Fibroblast of lung (primary cell): ENCODE measurements at regions not wholly inside any gene's neighbourhood (a gene's known extent, or its start where the extent isn't known, plus 50 kb on each side); places are given as distances from the start of the nearest gene placed in this dataset.

Experiments
- DNase-seq, 2 donors: peaks; one replicate each; pipeline versions ENCODE4 v3.0.0 to v3.0.0-alpha.2; 2010; ENCODE audit warnings: low read depth in 2 of 2
- H2AFZ ChIP-seq: 2 replicates; pipeline ENCODE4 v1.5.1; 2012; ENCODE audit warnings: low read length, control low read depth, inconsistent platforms
- H3K27ac ChIP-seq: 2 replicates; pipeline ENCODE4 v1.5.1; 2011; ENCODE audit warnings: low read length, control low read depth; ENCODE audit not compliant: insufficient read depth
- H3K27me3 ChIP-seq: 2 replicates; pipeline ENCODE4 v1.5.1; 2011; ENCODE audit warnings: mild to moderate bottlenecking, low read length; ENCODE audit not compliant: control insufficient read depth, insufficient read depth
- H3K36me3 ChIP-seq: 2 replicates; pipeline ENCODE4 v1.5.1; 2011; ENCODE audit warnings: low read length; ENCODE audit not compliant: control insufficient read depth, insufficient read depth
- H3K4me1 ChIP-seq: 2 replicates; pipeline ENCODE4 v1.5.1; 2011; ENCODE audit warnings: low read length; ENCODE audit not compliant: control insufficient read depth, insufficient read depth; ENCODE audit errors: extremely low read depth
- H3K4me2 ChIP-seq: 2 replicates; pipeline ENCODE4 v1.5.1; 2011; ENCODE audit warnings: low read length, control low read depth; ENCODE audit not compliant: insufficient read depth; ENCODE audit errors: extremely low read depth
- H3K4me3 ChIP-seq, 4 experiments: fragments of 200-600 bp in 1 of 4; sonication (generic) in 1 of 4; replicated peaks in 1 of 4; 2 replicates each; pipeline ENCODE4 v1.5.1; 2011 to 2016; ENCODE audit warnings: low read length in 4 of 4, low read depth in 3 of 4, mild to moderate bottlenecking in 3 of 4, control low read depth in 2 of 4, inconsistent platforms in 1 of 4, mixed read lengths in 1 of 4; ENCODE audit not compliant: insufficient read depth in 1 of 4; ENCODE audit errors: control extremely low read depth in 1 of 4
- H3K79me2 ChIP-seq: 2 replicates; pipeline ENCODE4 v1.5.1; 2012; ENCODE audit warnings: mild to moderate bottlenecking, low read length, inconsistent platforms; ENCODE audit not compliant: control insufficient read depth, insufficient read depth
- H3K9ac ChIP-seq: 2 replicates; pipeline ENCODE4 v1.5.1; 2011; ENCODE audit warnings: mild to moderate bottlenecking, low read length, control low read depth; ENCODE audit not compliant: insufficient read depth
- H3K9me3 ChIP-seq: 2 replicates; pipeline ENCODE4 v1.5.1; 2012; ENCODE audit warnings: low read depth, low read length; ENCODE audit not compliant: control insufficient read depth, insufficient read depth
- H4K20me1 ChIP-seq: 2 replicates; pipeline ENCODE4 v1.5.1; 2011; ENCODE audit warnings: low read length; ENCODE audit not compliant: control insufficient read depth, insufficient read depth; ENCODE audit errors: extremely low read depth
- CTCF ChIP-seq, 2 donors: IDR thresholded peaks in 1 of 2; conservative IDR thresholded peaks in 1 of 2; 1 replicate in 1 of 2; 2 replicates in 1 of 2; pipeline ENCODE4 v1.5.1; 2011 to 2012; ENCODE audit warnings: low read length in 2 of 2, control low read depth in 1 of 2, inconsistent platforms in 1 of 2, low read depth in 1 of 2, mild to moderate bottlenecking in 1 of 2
- EZH2 ChIP-seq: IDR thresholded peaks from 2 replicates; pipeline ENCODE4 v1.5.1; 2012; ENCODE audit warnings: low read length, control low read depth, mild to moderate bottlenecking; ENCODE audit errors: missing control alignments

DNA sequence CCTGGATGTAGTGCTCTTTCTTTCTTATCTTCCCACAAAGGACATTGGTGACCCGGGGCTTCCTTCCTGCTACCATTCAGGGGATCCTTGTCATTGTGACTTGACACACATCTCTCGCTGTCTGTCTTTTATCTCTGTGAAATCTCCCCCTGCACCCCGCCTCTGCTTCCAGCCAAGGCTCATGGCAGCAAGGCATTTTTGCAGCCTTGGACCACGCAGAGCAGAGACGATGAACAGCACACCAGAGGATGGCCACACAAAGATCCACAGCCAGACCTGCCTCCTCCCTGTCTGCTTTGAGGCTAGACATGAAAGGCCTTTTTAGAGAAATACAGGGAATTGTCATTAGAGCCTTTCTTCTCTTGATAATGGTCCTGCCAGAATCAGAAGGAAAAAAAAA lies 549.1 kb downstream of the CDK5RAP2 start:
- no peak overlapping the region for H3K4me2 ChIP-seq
- no peaks in the 10 kb centered on the region for H3K4me1 ChIP-seq
- DNase-seq: no peak
- no peak overlapping the region for H2AFZ ChIP-seq
- no peaks in the 10 kb centered on the region for H4K20me1 ChIP-seq
- H3K9me3 ChIP-seq: no peaks in the 10 kb centered on the region
- TF ChIP-seq EZH2 (no peak), CTCF (conservative IDR thresholded peaks at IDR 0.05 in 1 of 2, IDR thresholded peaks at IDR 0.05 in 1 of 2; ENCODE audit: low read depth in 1 of 2, low read length in 2 of 2) (no peak)
- H3K36me3 ChIP-seq: no peaks in the 10 kb centered on the region
- H3K79me2 ChIP-seq: no peaks in the 10 kb centered on the region
- H3K27ac ChIP-seq: no peak overlapping the region
- H3K27me3 ChIP-seq: no peaks in the 10 kb centered on the region
- H3K9ac ChIP-seq: no peak overlapping the region
- H3K4me3 ChIP-seq: no peak overlapping the region

GRCh38 chr9:120018550-120018949 lies 561.4 kb downstream of the CDK5RAP2 start:
- Histone ChIP-seq H3K79me2 (no peaks in the 10 kb centered on the region), H3K4me2 (no peak overlapping the region), H3K27me3 (no peaks in the 10 kb centered on the region), H4K20me1 (no peaks in the 10 kb centered on the region), H3K27ac (no peak overlapping the region), H3K9me3 (no peaks in the 10 kb centered on the region), H3K36me3 (no peaks in the 10 kb centered on the region), H3K4me1 (no peaks in the 10 kb centered on the region), H2AFZ (no peak overlapping the region), H3K9ac (no peak overlapping the region), H3K4me3 (no peak overlapping the region)
- TF ChIP-seq CTCF (conservative IDR thresholded peaks at IDR 0.05 in 1 of 2, IDR thresholded peaks at IDR 0.05 in 1 of 2; ENCODE audit: low read depth in 1 of 2, low read length in 2 of 2) (no peak), EZH2 (no peak)
- no peak for DNase-seq

DNA sequence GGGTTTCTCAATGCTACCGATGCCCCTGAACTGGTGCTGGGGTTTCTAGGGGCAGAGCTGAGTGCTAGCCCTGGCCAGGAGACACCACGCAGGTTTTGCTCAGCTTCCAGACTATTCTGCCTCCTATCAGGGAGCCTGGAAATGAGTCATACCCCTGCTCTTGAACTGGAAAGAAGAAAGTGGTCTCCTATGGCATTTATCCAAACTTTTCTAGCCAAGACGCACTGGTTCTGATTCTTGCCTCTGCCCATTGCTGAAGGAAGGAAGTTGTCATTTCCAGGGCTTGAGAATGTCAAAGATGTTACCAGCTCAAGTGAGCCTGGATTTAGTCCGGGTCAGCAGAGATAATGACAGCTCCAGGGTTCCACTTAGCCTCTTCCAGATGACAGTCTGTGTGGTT lies 561.9 kb downstream of the CDK5RAP2 start:
- no peaks in the 10 kb centered on the region for H4K20me1 ChIP-seq
- H3K27me3 ChIP-seq: no peaks in the 10 kb centered on the region
- H3K36me3 ChIP-seq: no peaks in the 10 kb centered on the region
- no peaks in the 10 kb centered on the region for H3K4me1 ChIP-seq
- H3K9ac ChIP-seq: no peak overlapping the region
- no peak overlapping the region for H3K4me3 ChIP-seq
- no peak overlapping the region for H3K27ac ChIP-seq
- H2AFZ ChIP-seq: no peak overlapping the region
- TF ChIP-seq EZH2 (no peak), CTCF (conservative IDR thresholded peaks at IDR 0.05 in 1 of 2, IDR thresholded peaks at IDR 0.05 in 1 of 2; ENCODE audit: low read depth in 1 of 2, low read length in 2 of 2) (no peak)
- no peaks in the 10 kb centered on the region for H3K9me3 ChIP-seq
- no peaks in the 10 kb centered on the region for H3K79me2 ChIP-seq
- DNase-seq: no peak
- no peak overlapping the region for H3K4me2 ChIP-seq
